ENCODE measurements at regions not wholly inside any gene's neighbourhood (a gene's known extent, or its start where the extent isn't known, plus 50 kb on each side); places are given as distances from the start of the nearest gene placed in this dataset.

GRCh38 chr7:46315891-46316290 is 394.8 kb upstream of the IGFBP3 start:
- no peak for DNase-seq
- Histone ChIP-seq H3K4me1 (no peaks in the 10 kb centered on the region), H3K36me3 (no peaks in the 10 kb centered on the region), H3K4me3 (ENCODE audit: low read depth, low read length) (no peak overlapping the region), H3K9me3 (no peaks in the 10 kb centered on the region), H3K27me3 (no peaks in the 10 kb centered on the region)
- no peak for TF ChIP-seq CTCF (IDR thresholded peaks at IDR 0.05; ENCODE audit: low read depth, low read length)

- no peaks in the 10 kb centered on the region for H3K4me1 ChIP-seq
- H3K9me3 ChIP-seq, result no peaks in the 10 kb centered on the region
- TF ChIP-seq CTCF (IDR thresholded peaks at IDR 0.05; ENCODE audit: low read depth, low read length), result no peak
- DNase-seq, result no peak
- H3K27me3 ChIP-seq, result no peaks in the 10 kb centered on the region
- H3K36me3 ChIP-seq, result no peaks in the 10 kb centered on the region
- no peak overlapping the region for H3K4me3 ChIP-seq (ENCODE audit: low read depth, low read length)
These were observed 380.6 kb upstream of the IGFBP3 start for GRCh38 chr7:46301677-46302076.

GRCh38 chr7:46297515-46297914 is 376.4 kb upstream of the IGFBP3 start:
- no peaks in the 10 kb centered on the region for H3K9me3 ChIP-seq
- no peak for DNase-seq
- no peak for TF ChIP-seq CTCF (IDR thresholded peaks at IDR 0.05; ENCODE audit: low read depth, low read length)

GRCh38 chr7:46296526-46296925 is 375.5 kb upstream of the IGFBP3 start:
- H3K4me3 ChIP-seq (ENCODE audit: low read depth, low read length), result no peak overlapping the region

More at GRCh38 chr7:46297515-46297914, 376.4 kb upstream of the IGFBP3 start:
- H3K27me3 ChIP-seq, result no peaks in the 10 kb centered on the region
- no peaks in the 10 kb centered on the region for H3K4me1 ChIP-seq
- H3K4me3 ChIP-seq (ENCODE audit: low read depth, low read length), result no peak overlapping the region
- no peaks in the 10 kb centered on the region for H3K36me3 ChIP-seq

GRCh38 chr7:46294381-46294780 is 373.3 kb upstream of the IGFBP3 start:
- DNase-seq, result no peak
- Histone ChIP-seq H3K4me1 (peaks cover 20% of the 10 kb centered on the region), H3K36me3 (no peaks in the 10 kb centered on the region), H3K9me3 (no peaks in the 10 kb centered on the region), H3K4me3 (ENCODE audit: low read depth, low read length) (no peak overlapping the region), H3K27me3 (no peaks in the 10 kb centered on the region)
- no peak for TF ChIP-seq CTCF (IDR thresholded peaks at IDR 0.05; ENCODE audit: low read depth, low read length)

More at GRCh38 chr7:46296526-46296925, 375.5 kb upstream of the IGFBP3 start:
- Histone ChIP-seq H3K9me3 (no peaks in the 10 kb centered on the region), H3K4me1 (peaks cover 5% of the 10 kb centered on the region), H3K27me3 (no peaks in the 10 kb centered on the region), H3K36me3 (no peaks in the 10 kb centered on the region)
- TF ChIP-seq CTCF (IDR thresholded peaks at IDR 0.05; ENCODE audit: low read depth, low read length), result no peak
- DNase-seq, result no peak

- Histone ChIP-seq H3K9me3 (no peaks in the 10 kb centered on the region), H3K36me3 (no peaks in the 10 kb centered on the region), H3K4me3 (ENCODE audit: low read depth, low read length) (no peak overlapping the region), H3K4me1 (peaks cover 20% of the 10 kb centered on the region), H3K27me3 (no peaks in the 10 kb centered on the region)
- no peak for DNase-seq
- TF ChIP-seq CTCF (IDR thresholded peaks at IDR 0.05; ENCODE audit: low read depth, low read length), result no peak
These were observed 371.7 kb upstream of the IGFBP3 start for GRCh38 chr7:46292741-46293140.

Data from BE2C (cell line).